GM23338 (cell line): ENCODE measurements at regions not wholly inside any gene's neighbourhood (a gene's known extent, or its start where the extent isn't known, plus 50 kb on each side); places are given as distances from the start of the nearest gene placed in this dataset.

ENCODE experiments used
- CREB1 ChIP-seq: fragments of 250-450 bp; sonication (Bioruptor Pico); IDR thresholded peaks from 2 replicates; pipeline ENCODE4 v1.5.0; 2020; ENCODE audit warnings: low read depth, mild to moderate bottlenecking, moderate library complexity
- ETS1 ChIP-seq: IDR thresholded peaks from 2 replicates; pipeline ENCODE4 v1.6.1; 2016; ENCODE audit warnings: antibody characterized with exemption
- EZH2 ChIP-seq: fragments of 200-600 bp; sonication (generic); IDR thresholded peaks from one replicate; pipeline ENCODE4 v1.8.0; 2017; ENCODE audit warnings: antibody characterized with exemption, mild to moderate bottlenecking, low read depth; ENCODE audit not compliant: unreplicated experiment
- EZH2phosphoT487 ChIP-seq: fragments of 200-600 bp; sonication (generic); IDR thresholded peaks from one replicate; pipeline ENCODE4 v1.8.1; 2018; ENCODE audit warnings: antibody characterized with exemption; ENCODE audit not compliant: unreplicated experiment
- JUNB ChIP-seq: IDR thresholded peaks from one replicate; pipeline ENCODE4 v1.6.1; 2016; ENCODE audit warnings: antibody characterized with exemption; ENCODE audit not compliant: unreplicated experiment
- NANOG ChIP-seq: IDR thresholded peaks from 2 replicates; pipeline ENCODE4 v1.6.1; 2016; ENCODE audit warnings: antibody characterized with exemption, borderline replicate concordance
- POLR2AphosphoS5 ChIP-seq: IDR thresholded peaks from 2 replicates; pipeline ENCODE4 v1.6.1; 2016; ENCODE audit warnings: antibody characterized with exemption, low read depth
- REST ChIP-seq: IDR thresholded peaks from one replicate; pipeline ENCODE4 v1.6.1; 2018; ENCODE audit warnings: antibody characterized with exemption; ENCODE audit not compliant: unreplicated experiment
- ZNF331 ChIP-seq: fragments of 250-450 bp; sonication (Bioruptor Pico); IDR thresholded peaks from 2 replicates; pipeline ENCODE4 v1.5.0; 2020; ENCODE audit warnings: low read depth, mild to moderate bottlenecking, moderate library complexity
- TF ChIP-seq, protein P1 (sequence below), 2 experiments: fragments of 200-600 bp in 1 of 2; sonication (generic) in 1 of 2; conservative IDR thresholded peaks; 2 replicates each; pipeline versions ENCODE4 v1.5.1 to v1.6.1; 2016 to 2017; ENCODE audit warnings: antibody characterized with exemption in 2 of 2, low read depth in 2 of 2, mild to moderate bottlenecking in 2 of 2, moderate library complexity in 1 of 2

- TF ChIP-seq, protein P1, sequence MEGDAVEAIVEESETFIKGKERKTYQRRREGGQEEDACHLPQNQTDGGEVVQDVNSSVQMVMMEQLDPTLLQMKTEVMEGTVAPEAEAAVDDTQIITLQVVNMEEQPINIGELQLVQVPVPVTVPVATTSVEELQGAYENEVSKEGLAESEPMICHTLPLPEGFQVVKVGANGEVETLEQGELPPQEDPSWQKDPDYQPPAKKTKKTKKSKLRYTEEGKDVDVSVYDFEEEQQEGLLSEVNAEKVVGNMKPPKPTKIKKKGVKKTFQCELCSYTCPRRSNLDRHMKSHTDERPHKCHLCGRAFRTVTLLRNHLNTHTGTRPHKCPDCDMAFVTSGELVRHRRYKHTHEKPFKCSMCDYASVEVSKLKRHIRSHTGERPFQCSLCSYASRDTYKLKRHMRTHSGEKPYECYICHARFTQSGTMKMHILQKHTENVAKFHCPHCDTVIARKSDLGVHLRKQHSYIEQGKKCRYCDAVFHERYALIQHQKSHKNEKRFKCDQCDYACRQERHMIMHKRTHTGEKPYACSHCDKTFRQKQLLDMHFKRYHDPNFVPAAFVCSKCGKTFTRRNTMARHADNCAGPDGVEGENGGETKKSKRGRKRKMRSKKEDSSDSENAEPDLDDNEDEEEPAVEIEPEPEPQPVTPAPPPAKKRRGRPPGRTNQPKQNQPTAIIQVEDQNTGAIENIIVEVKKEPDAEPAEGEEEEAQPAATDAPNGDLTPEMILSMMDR (conservative IDR thresholded peaks at IDR 0.05; ENCODE audit: low read depth in 2 of 2) = no peak
- no peak for TF ChIP-seq ZNF331 (CRISPR knock-in tag)
- TF ChIP-seq POLR2AphosphoS5 = no peak
- TF ChIP-seq EZH2 = no peak
- no peak for TF ChIP-seq EZH2phosphoT487
- no peak for TF ChIP-seq REST
- no peak for TF ChIP-seq CREB1
- no peak for TF ChIP-seq JUNB
- no peak for TF ChIP-seq ETS1
- no peak for TF ChIP-seq NANOG
These were observed 426.7 kb downstream of the PLPP3 start for GRCh38 chr1:56152635-56153034.
